ENCODE measurements at regions not wholly inside any gene's neighbourhood (a gene's known extent, or its start where the extent isn't known, plus 50 kb on each side); places are given as distances from the start of the nearest gene placed in this dataset.

GRCh38 chr1:42017730-42018129, 99.0 kb upstream of the HIVEP3 start:
- TF ChIP-seq CTCF (IDR thresholded peaks at IDR 0.05) = no peak
- no peak for TF ChIP-seq POLR2A (IDR thresholded peaks at IDR 0.05)
